CD4-positive, alpha-beta T cell (primary cell): ENCODE measurements at regions not wholly inside any gene's neighbourhood (a gene's known extent, or its start where the extent isn't known, plus 50 kb on each side); places are given as distances from the start of the nearest gene placed in this dataset.

Experiments
- ATAC-seq: fragments of 200-7000 bp; cut with Tn5 transposase; one replicate; pipeline ENCODE4 v1.10.0; 2022; ENCODE audit warnings: mild to moderate bottlenecking; ENCODE audit not compliant: poor library complexity
- CTCF ChIA-PET: fragments of 350-600 bp; sonication (Branson Sonifier 250); formaldehyde crosslinking; loops from one replicate; lab custom pipeline; 2021; ENCODE audit warnings: antibody characterized with exemption, inconsistent platforms; lab: Charles Lee
- POLR2A ChIA-PET: fragments of 350-600 bp; sonication (Branson Sonifier 250); formaldehyde crosslinking; loops from one replicate; lab custom pipeline; 2021; ENCODE audit warnings: antibody characterized with exemption, inconsistent platforms; lab: Charles Lee
- DNase-seq, 14 experiments: peaks; one replicate each; pipeline ENCODE4 v3.0.0-alpha.2; 2013 to 2020; ENCODE audit warnings: mixed read lengths in 2 of 14
- H3K27ac ChIP-seq, 2 donors: one replicate each; pipeline versions ENCODE4 v1.5.1 to v1.7.0; 2013; ENCODE audit warnings: low read length in 2 of 2, low read depth in 1 of 2, mild to moderate bottlenecking in 1 of 2
- H3K27me3 ChIP-seq, 2 experiments: 1 replicate in 1 of 2; 2 replicates in 1 of 2; pipeline versions ENCODE4 v1.6.1 to v1.7.0; 2013; ENCODE audit warnings: low read length in 2 of 2, control low read depth in 1 of 2, mild to moderate bottlenecking in 1 of 2, moderate library complexity in 1 of 2; ENCODE audit not compliant: insufficient read depth in 2 of 2, control insufficient read depth in 1 of 2
- H3K36me3 ChIP-seq: one replicate; pipeline ENCODE4 v1.6.1; 2013; ENCODE audit warnings: low read length, control low read depth; ENCODE audit not compliant: insufficient read depth
- H3K4me1 ChIP-seq: one replicate; pipeline ENCODE4 v1.6.1; 2013; ENCODE audit warnings: low read length, control low read depth; ENCODE audit not compliant: insufficient read depth
- H3K4me3 ChIP-seq: one replicate; pipeline ENCODE4 v1.5.1; 2013; ENCODE audit warnings: mild to moderate bottlenecking, low read length, moderate library complexity
- H3K9me3 ChIP-seq, 2 experiments: 1 replicate in 1 of 2; 2 replicates in 1 of 2; pipeline versions ENCODE4 v1.6.1 to v1.7.0; 2013; ENCODE audit warnings: low read length in 2 of 2, mild to moderate bottlenecking in 2 of 2, control low read depth in 1 of 2, moderate library complexity in 1 of 2; ENCODE audit not compliant: control insufficient read depth in 1 of 2, insufficient read depth in 1 of 2
- H3K27ac Mint-ChIP-seq: one replicate; pipeline ENCODE4 v1.8.0; 2020; ENCODE audit warnings: mixed read lengths
- H3K27me3 Mint-ChIP-seq: one replicate; pipeline ENCODE4 v1.8.0; 2021; ENCODE audit warnings: mixed read lengths
- H3K36me3 Mint-ChIP-seq: one replicate; pipeline ENCODE4 v1.8.0; 2021; ENCODE audit warnings: low read depth, mixed read lengths
- H3K4me1 Mint-ChIP-seq: one replicate; pipeline ENCODE4 v1.8.0; 2021; ENCODE audit warnings: low read depth, mixed read lengths
- H3K4me3 Mint-ChIP-seq: one replicate; pipeline ENCODE4 v1.8.0; 2020; ENCODE audit warnings: mild to moderate bottlenecking, mixed read lengths
- H3K9me3 Mint-ChIP-seq: one replicate; pipeline ENCODE4 v1.8.0; 2020; ENCODE audit warnings: mixed read lengths
- CTCF ChIP-seq: fragments of 200-600 bp; IDR thresholded peaks from one replicate; pipeline ENCODE4 v1.8.0; 2022; ENCODE audit warnings: antibody characterized with exemption, mild to moderate bottlenecking
- intact Hi-C, 2 experiments: fragments of 100-400 bp; cut with DNase I in 1 of 2; cut with micrococcal nuclease in 1 of 2; formaldehyde crosslinking; loops; one replicate each; pipeline versions ENCODE4 v1.15.1 to v1.9.0; 2023 to 2025; cut with DNase I, micrococcal nuclease

- intact Hi-C loops, result no loop called here
- H3K36me3 ChIP-seq, result no peaks in the 10 kb centered on the region
- peaks cover 0 to 5% of the 10 kb centered on the region in 2 experiments for H3K27me3 ChIP-seq
- H3K4me1 Mint-ChIP-seq, result no peaks in the 10 kb centered on the region
- ATAC-seq, result no peak
- CTCF ChIA-PET, result no interaction called here
- no peak for TF ChIP-seq CTCF
- H3K36me3 Mint-ChIP-seq, result no peaks in the 10 kb centered on the region
- peaks cover 25% of the 10 kb centered on the region for H3K27me3 Mint-ChIP-seq
- no peak overlapping the region for H3K27ac Mint-ChIP-seq
- POLR2A ChIA-PET, result no interaction called here
- no peak overlapping the region for H3K4me3 Mint-ChIP-seq
- no peaks in the 10 kb centered on the region for H3K4me1 ChIP-seq
- no peak overlapping the region for H3K4me3 ChIP-seq
- H3K9me3 Mint-ChIP-seq, result no peaks in the 10 kb centered on the region
- H3K9me3 ChIP-seq, result no peaks in the 10 kb centered on the region
- H3K27ac ChIP-seq, result no peak overlapping the region
- no peak for DNase-seq
These were observed 158.6 kb downstream of the RPS12 start for GRCh38 chr6:132972971-132973370.

- TF ChIP-seq CTCF, result no peak
- CTCF ChIA-PET, result no interaction called here
- no peaks in the 10 kb centered on the region for H3K4me1 Mint-ChIP-seq
These were observed 159.2 kb downstream of the RPS12 start for GRCh38 chr6:132973514-132973993.

GRCh38 chr6:132974122-132974521 is 159.8 kb downstream of the RPS12 start:
- no peak for ATAC-seq
- intact Hi-C loops, result no loop called here
- peaks cover 32% of the 10 kb centered on the region for H3K27me3 Mint-ChIP-seq

More at GRCh38 chr6:132973514-132973993, 159.2 kb downstream of the RPS12 start:
- Mint-ChIP-seq H3K27ac (no peak overlapping the region), H3K36me3 (no peaks in the 10 kb centered on the region), H3K4me3 (no peak overlapping the region), H3K9me3 (no peaks in the 10 kb centered on the region), H3K27me3 (peaks cover 31% of the 10 kb centered on the region)
- Histone ChIP-seq H3K4me3 (no peak overlapping the region), H3K9me3 (no peaks in the 10 kb centered on the region), H3K27me3 (peaks cover 0 to 5% of the 10 kb centered on the region in 2 experiments), H3K4me1 (no peaks in the 10 kb centered on the region), H3K27ac (no peak overlapping the region), H3K36me3 (no peaks in the 10 kb centered on the region)
- intact Hi-C loops, result no loop called here
- POLR2A ChIA-PET, result no interaction called here
- DNase-seq, result no peak
- no peak for ATAC-seq

More at GRCh38 chr6:132974122-132974521, 159.8 kb downstream of the RPS12 start:
- ChIA-PET CTCF (no interaction called here), POLR2A (no interaction called here)
- Histone ChIP-seq H3K36me3 (no peaks in the 10 kb centered on the region), H3K27me3 (peaks cover 0 to 5% of the 10 kb centered on the region in 2 experiments), H3K4me3 (no peak overlapping the region), H3K4me1 (no peaks in the 10 kb centered on the region), H3K27ac (no peak overlapping the region), H3K9me3 (no peaks in the 10 kb centered on the region)
- no peak for DNase-seq
- H3K9me3 Mint-ChIP-seq, result no peaks in the 10 kb centered on the region
- TF ChIP-seq CTCF, result no peak
- no peak overlapping the region for H3K4me3 Mint-ChIP-seq
- no peaks in the 10 kb centered on the region for H3K36me3 Mint-ChIP-seq
- H3K4me1 Mint-ChIP-seq, result no peaks in the 10 kb centered on the region
- H3K27ac Mint-ChIP-seq, result no peak overlapping the region
